Stomach (tissue), 4 donors: ENCODE measurements at regions not wholly inside any gene's neighbourhood (a gene's known extent, or its start where the extent isn't known, plus 50 kb on each side); places are given as distances from the start of the nearest gene placed in this dataset.
"Not testable (repeated sequence)": the region's sequence is repeated elsewhere in the genome, so short reads cannot be mapped to it uniquely, and the experiment has no call there.

Experiments
- CTCF ChIP-seq, 7 experiments: fragments of 450-650 bp in 4 of 7; fragments of 200-600 bp in 3 of 7; sonication (generic) in 3 of 7; IDR thresholded peaks; one replicate each; pipeline ENCODE4 v1.5.1; 2016 to 2019; ENCODE audit warnings: antibody characterized with exemption in 7 of 7, control low read depth in 2 of 7, mild to moderate bottlenecking in 1 of 7
- EP300 ChIP-seq: sonication (generic); formaldehyde crosslinking; IDR thresholded peaks from one replicate; pipeline ENCODE4 v1.6.1; 2017; ENCODE audit warnings: antibody characterized with exemption
- POLR2A ChIP-seq, 4 donors: fragments of 450-650 bp; IDR thresholded peaks; one replicate each; pipeline ENCODE4 v1.6.1; 2016; ENCODE audit warnings: antibody characterized with exemption in 4 of 4, control low read depth in 2 of 4, mild to moderate bottlenecking in 1 of 4, moderate library complexity in 1 of 4
- POLR2AphosphoS5 ChIP-seq, 3 donors: sonication (generic); formaldehyde crosslinking; IDR thresholded peaks; one replicate each; pipeline ENCODE4 v1.6.1; 2016; ENCODE audit warnings: antibody characterized with exemption in 3 of 3

GRCh38 chr11:3583476-3583875, 58.3 kb downstream of the ART5 start:
- TF ChIP-seq POLR2A (IDR thresholded peaks at IDR 0.05); CTCF (IDR thresholded peaks at IDR 0.05); EP300; POLR2AphosphoS5 (IDR thresholded peaks at IDR 0.05): not testable (repeated sequence)
